HG02973 (cell line): ENCODE measurements at regions not wholly inside any gene's neighbourhood (a gene's known extent, or its start where the extent isn't known, plus 50 kb on each side); places are given as distances from the start of the nearest gene placed in this dataset.

Experiments
- ATAC-seq: cut with Tn5 transposase; IDR thresholded peaks from one replicate; pipeline ENCODE4 v1.9.1; 2021; ENCODE audit warnings: moderate library complexity; ENCODE audit not compliant: unreplicated experiment

- no peak for ATAC-seq
These were observed 646.5 kb upstream of the GRAMD2B start for GRCh38 chr5:125776656-125777139.

GRCh38 chr5:125778791-125779190, 644.4 kb upstream of the GRAMD2B start:
- no peak for ATAC-seq

GRCh38 chr5:125785407-125785806, 637.8 kb upstream of the GRAMD2B start:
- no peak for ATAC-seq

GRCh38 chr5:125786021-125786420, 637.2 kb upstream of the GRAMD2B start:
- no peak for ATAC-seq

GRCh38 chr5:125793470-125793869, 629.7 kb upstream of the GRAMD2B start:
- ATAC-seq: no peak

GRCh38 chr5:125794922-125795321, 628.3 kb upstream of the GRAMD2B start:
- ATAC-seq: no peak

GRCh38 chr5:125798307-125798706, 624.9 kb upstream of the GRAMD2B start:
- no peak for ATAC-seq

- ATAC-seq: no peak
These were observed 610.6 kb upstream of the GRAMD2B start for GRCh38 chr5:125812651-125813050.

GRCh38 chr5:125813221-125813974, 609.8 kb upstream of the GRAMD2B start:
- no peak for ATAC-seq

GRCh38 chr5:125814119-125814518, 609.1 kb upstream of the GRAMD2B start:
- ATAC-seq: no peak

GRCh38 chr5:125823572-125823971, 599.6 kb upstream of the GRAMD2B start:
- ATAC-seq: no peak

- no peak for ATAC-seq
These were observed 597.0 kb upstream of the GRAMD2B start for GRCh38 chr5:125826214-125826613.

GRCh38 chr5:125829349-125829748, 593.9 kb upstream of the GRAMD2B start:
- ATAC-seq: peak; percentile 76

- ATAC-seq: no peak
These were observed 589.8 kb upstream of the GRAMD2B start for GRCh38 chr5:125833398-125833797.

GRCh38 chr5:125834438-125835115, 588.6 kb upstream of the GRAMD2B start:
- no peak for ATAC-seq

- peak; percentile 69 for ATAC-seq
These were observed 587.7 kb upstream of the GRAMD2B start for GRCh38 chr5:125835293-125836172.

- no peak for ATAC-seq
These were observed 587.0 kb upstream of the GRAMD2B start for GRCh38 chr5:125836256-125836655.

GRCh38 chr5:125837866-125838265, 585.3 kb upstream of the GRAMD2B start:
- ATAC-seq: no peak

GRCh38 chr5:125847561-125847960, 575.6 kb upstream of the GRAMD2B start:
- no peak for ATAC-seq

GRCh38 chr5:125848751-125849150, 574.5 kb upstream of the GRAMD2B start:
- ATAC-seq: no peak

- ATAC-seq: no peak
These were observed 566.3 kb upstream of the GRAMD2B start for GRCh38 chr5:125856949-125857348.
